Stimulated activated memory B cell treated with anti-CD40 and anti-IgM and Interleukin-4, amounts not matched to agents 10 μg/mL and 1 μg/mL and 100 μg/mL, for 72 hours (primary cell): ENCODE measurements at regions not wholly inside any gene's neighbourhood (a gene's known extent, or its start where the extent isn't known, plus 50 kb on each side); places are given as distances from the start of the nearest gene placed in this dataset.
"Not testable (repeated sequence)": the region's sequence is repeated elsewhere in the genome, so short reads cannot be mapped to it uniquely, and the experiment has no call there.

ENCODE experiments used
- ATAC-seq: fragments of 150-1000 bp; cut with Tn5 transposase; 2 replicates; pipeline ENCODE4 v1.10.0; 2021
- H3K27ac Mint-ChIP-seq: one replicate; pipeline ENCODE4 v1.8.0; 2022; ENCODE audit warnings: mild to moderate bottlenecking, mixed read lengths
- H3K27me3 Mint-ChIP-seq: one replicate; pipeline ENCODE4 v1.8.0; 2022; ENCODE audit warnings: mixed read lengths
- H3K36me3 Mint-ChIP-seq: one replicate; pipeline ENCODE4 v1.8.0; 2022; ENCODE audit warnings: mixed read lengths
- H3K4me1 Mint-ChIP-seq: one replicate; pipeline ENCODE4 v1.8.0; 2022; ENCODE audit warnings: mixed read lengths
- H3K4me3 Mint-ChIP-seq: one replicate; pipeline ENCODE4 v1.8.0; 2022; ENCODE audit warnings: mild to moderate bottlenecking, moderate library complexity, mixed read lengths
- H3K9me3 Mint-ChIP-seq: one replicate; pipeline ENCODE4 v1.8.0; 2022; ENCODE audit warnings: mixed read lengths

- H3K9me3 Mint-ChIP-seq, result no peaks in the 10 kb centered on the region
- H3K27ac Mint-ChIP-seq, result no peak overlapping the region
- no peaks in the 10 kb centered on the region for H3K27me3 Mint-ChIP-seq
- no peak for ATAC-seq
- H3K36me3 Mint-ChIP-seq, result no peaks in the 10 kb centered on the region
- no peaks in the 10 kb centered on the region for H3K4me1 Mint-ChIP-seq
- H3K4me3 Mint-ChIP-seq, result no peak overlapping the region
Measured at GRCh38 chr6:103870970-103871369, 988.7 kb downstream of the HACE1 start.

GRCh38 chr6:103862297-103862696 is 997.4 kb downstream of the HACE1 start:
- H3K36me3 Mint-ChIP-seq, result no peaks in the 10 kb centered on the region
- ATAC-seq, result no peak
- no peaks in the 10 kb centered on the region for H3K27me3 Mint-ChIP-seq
- H3K9me3 Mint-ChIP-seq, result no peaks in the 10 kb centered on the region
- no peak overlapping the region for H3K4me3 Mint-ChIP-seq
- no peak overlapping the region for H3K27ac Mint-ChIP-seq
- no peaks in the 10 kb centered on the region for H3K4me1 Mint-ChIP-seq

GRCh38 chr6:103858003-103858402 is 1001.7 kb downstream of the HACE1 start:
- Mint-ChIP-seq H3K9me3 (no peaks in the 10 kb centered on the region), H3K4me3 (no peak overlapping the region), H3K36me3 (no peaks in the 10 kb centered on the region), H3K27me3 (no peaks in the 10 kb centered on the region), H3K27ac (no peak overlapping the region), H3K4me1 (no peaks in the 10 kb centered on the region)
- no peak for ATAC-seq

- Mint-ChIP-seq H3K4me3 (no peak overlapping the region), H3K9me3 (no peaks in the 10 kb centered on the region), H3K36me3 (no peaks in the 10 kb centered on the region), H3K4me1 (no peaks in the 10 kb centered on the region), H3K27me3 (no peaks in the 10 kb centered on the region), H3K27ac (no peak overlapping the region)
- ATAC-seq, result no peak
Measured at GRCh38 chr6:103855750-103856149, 1004.0 kb downstream of the HACE1 start.

- no peaks in the 10 kb centered on the region for H3K27me3 Mint-ChIP-seq
- H3K4me3 Mint-ChIP-seq, result no peak overlapping the region
- no peaks in the 10 kb centered on the region for H3K4me1 Mint-ChIP-seq
- H3K36me3 Mint-ChIP-seq, result no peaks in the 10 kb centered on the region
- no peak overlapping the region for H3K27ac Mint-ChIP-seq
- no peaks in the 10 kb centered on the region for H3K9me3 Mint-ChIP-seq
- ATAC-seq, result no peak
Measured at GRCh38 chr6:103854059-103854458, 1005.7 kb downstream of the HACE1 start.

GRCh38 chr6:103838457-103838856 is 1021.3 kb downstream of the HACE1 start:
- ATAC-seq, result no peak
- Mint-ChIP-seq H3K27me3 (no peaks in the 10 kb centered on the region), H3K36me3 (no peaks in the 10 kb centered on the region), H3K27ac (no peak overlapping the region), H3K4me3 (no peak overlapping the region), H3K9me3 (peaks cover 14% of the 10 kb centered on the region), H3K4me1 (no peaks in the 10 kb centered on the region)

GRCh38 chr6:103826209-103826608 is 1033.5 kb downstream of the HACE1 start:
- H3K36me3 Mint-ChIP-seq, result no peaks in the 10 kb centered on the region
- no peak overlapping the region for H3K27ac Mint-ChIP-seq
- peaks cover 9% of the 10 kb centered on the region for H3K9me3 Mint-ChIP-seq
- H3K27me3 Mint-ChIP-seq, result no peaks in the 10 kb centered on the region
- ATAC-seq, result no peak
- H3K4me1 Mint-ChIP-seq, result no peaks in the 10 kb centered on the region
- no peak overlapping the region for H3K4me3 Mint-ChIP-seq

- peaks cover 6% of the 10 kb centered on the region for H3K9me3 Mint-ChIP-seq
- ATAC-seq, result no peak
- no peaks in the 10 kb centered on the region for H3K4me1 Mint-ChIP-seq
- no peaks in the 10 kb centered on the region for H3K36me3 Mint-ChIP-seq
- no peaks in the 10 kb centered on the region for H3K27me3 Mint-ChIP-seq
- no peak overlapping the region for H3K27ac Mint-ChIP-seq
- no peak overlapping the region for H3K4me3 Mint-ChIP-seq
Measured at GRCh38 chr6:103820148-103820547, 1039.6 kb downstream of the HACE1 start.

GRCh38 chr6:103819509-103819908 is 1040.2 kb downstream of the HACE1 start:
- H3K36me3 Mint-ChIP-seq, result no peaks in the 10 kb centered on the region
- H3K27ac Mint-ChIP-seq, result no peak overlapping the region
- no peak for ATAC-seq
- no peak overlapping the region for H3K4me3 Mint-ChIP-seq
- no peaks in the 10 kb centered on the region for H3K4me1 Mint-ChIP-seq
- peaks cover 6% of the 10 kb centered on the region for H3K9me3 Mint-ChIP-seq
- no peaks in the 10 kb centered on the region for H3K27me3 Mint-ChIP-seq

- Mint-ChIP-seq H3K4me3 (no peak overlapping the region), H3K4me1 (no peaks in the 10 kb centered on the region), H3K27ac (no peak overlapping the region), H3K9me3 (peaks cover 3% of the 10 kb centered on the region), H3K27me3 (no peaks in the 10 kb centered on the region), H3K36me3 (no peaks in the 10 kb centered on the region)
- ATAC-seq, result no peak
Measured at GRCh38 chr6:103812970-103813369, 1046.7 kb downstream of the HACE1 start.

GRCh38 chr6:103801901-103802479 is 1057.7 kb downstream of the HACE1 start:
- H3K4me1 Mint-ChIP-seq, ATAC-seq, H3K4me3 Mint-ChIP-seq, H3K9me3 Mint-ChIP-seq, H3K36me3 Mint-ChIP-seq, H3K27me3 Mint-ChIP-seq, H3K27ac Mint-ChIP-seq: not testable (repeated sequence)

GRCh38 chr6:103799971-103800670 is 1059.6 kb downstream of the HACE1 start:
- no peaks in the 10 kb centered on the region for H3K36me3 Mint-ChIP-seq
- H3K4me1 Mint-ChIP-seq, result no peaks in the 10 kb centered on the region
- H3K9me3 Mint-ChIP-seq, result peaks cover 10% of the 10 kb centered on the region
- H3K4me3 Mint-ChIP-seq, result no peak overlapping the region
- H3K27ac Mint-ChIP-seq, result no peak overlapping the region
- H3K27me3 Mint-ChIP-seq, result no peaks in the 10 kb centered on the region
- no peak for ATAC-seq

GRCh38 chr6:103798166-103798565 is 1061.6 kb downstream of the HACE1 start:
- no peaks in the 10 kb centered on the region for H3K4me1 Mint-ChIP-seq
- peaks cover 9% of the 10 kb centered on the region for H3K9me3 Mint-ChIP-seq
- no peaks in the 10 kb centered on the region for H3K36me3 Mint-ChIP-seq
- ATAC-seq, result no peak
- no peak overlapping the region for H3K27ac Mint-ChIP-seq
- H3K4me3 Mint-ChIP-seq, result no peak overlapping the region
- H3K27me3 Mint-ChIP-seq, result no peaks in the 10 kb centered on the region

GRCh38 chr6:103797738-103798137 is 1062.0 kb downstream of the HACE1 start:
- Mint-ChIP-seq H3K27ac (no peak overlapping the region), H3K27me3 (no peaks in the 10 kb centered on the region), H3K4me3 (no peak overlapping the region), H3K4me1 (no peaks in the 10 kb centered on the region), H3K36me3 (no peaks in the 10 kb centered on the region), H3K9me3 (peaks cover 6% of the 10 kb centered on the region)
- no peak for ATAC-seq

GRCh38 chr6:103791458-103791857 is 1068.3 kb downstream of the HACE1 start:
- Mint-ChIP-seq H3K27ac (no peak overlapping the region), H3K9me3 (peaks cover 6% of the 10 kb centered on the region), H3K4me1 (no peaks in the 10 kb centered on the region), H3K36me3 (no peaks in the 10 kb centered on the region), H3K27me3 (no peaks in the 10 kb centered on the region), H3K4me3 (no peak overlapping the region)
- no peak for ATAC-seq

GRCh38 chr6:103784117-103784516 is 1075.6 kb downstream of the HACE1 start:
- Mint-ChIP-seq H3K27ac (no peak overlapping the region), H3K9me3 (peaks cover 3% of the 10 kb centered on the region), H3K27me3 (no peaks in the 10 kb centered on the region), H3K4me1 (no peaks in the 10 kb centered on the region), H3K36me3 (no peaks in the 10 kb centered on the region), H3K4me3 (no peak overlapping the region)
- ATAC-seq, result no peak
